ENCODE measurements at regions not wholly inside any gene's neighbourhood (a gene's known extent, or its start where the extent isn't known, plus 50 kb on each side); places are given as distances from the start of the nearest gene placed in this dataset.

DNA sequence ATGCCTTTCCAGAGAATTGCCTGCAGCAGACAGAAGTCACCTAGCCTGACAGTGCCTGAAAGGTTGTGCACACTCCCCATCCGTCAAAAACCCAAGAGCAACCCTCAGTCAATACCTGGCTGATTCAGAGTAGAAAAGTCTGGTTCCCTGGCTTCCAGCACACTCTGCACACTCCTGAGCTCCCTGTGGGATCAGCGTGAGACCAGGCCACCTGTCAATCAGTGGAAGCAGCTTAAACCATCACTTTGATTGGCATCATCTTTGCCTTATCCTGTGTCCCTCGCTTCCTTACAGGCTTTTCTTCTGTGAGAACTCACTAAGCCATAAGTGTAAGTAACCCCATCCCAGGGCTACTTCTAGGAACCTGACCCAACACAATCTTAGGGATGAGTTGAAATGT is 109.8 kb downstream of the ACTL7B start:
- TF ChIP-seq, protein P1, sequence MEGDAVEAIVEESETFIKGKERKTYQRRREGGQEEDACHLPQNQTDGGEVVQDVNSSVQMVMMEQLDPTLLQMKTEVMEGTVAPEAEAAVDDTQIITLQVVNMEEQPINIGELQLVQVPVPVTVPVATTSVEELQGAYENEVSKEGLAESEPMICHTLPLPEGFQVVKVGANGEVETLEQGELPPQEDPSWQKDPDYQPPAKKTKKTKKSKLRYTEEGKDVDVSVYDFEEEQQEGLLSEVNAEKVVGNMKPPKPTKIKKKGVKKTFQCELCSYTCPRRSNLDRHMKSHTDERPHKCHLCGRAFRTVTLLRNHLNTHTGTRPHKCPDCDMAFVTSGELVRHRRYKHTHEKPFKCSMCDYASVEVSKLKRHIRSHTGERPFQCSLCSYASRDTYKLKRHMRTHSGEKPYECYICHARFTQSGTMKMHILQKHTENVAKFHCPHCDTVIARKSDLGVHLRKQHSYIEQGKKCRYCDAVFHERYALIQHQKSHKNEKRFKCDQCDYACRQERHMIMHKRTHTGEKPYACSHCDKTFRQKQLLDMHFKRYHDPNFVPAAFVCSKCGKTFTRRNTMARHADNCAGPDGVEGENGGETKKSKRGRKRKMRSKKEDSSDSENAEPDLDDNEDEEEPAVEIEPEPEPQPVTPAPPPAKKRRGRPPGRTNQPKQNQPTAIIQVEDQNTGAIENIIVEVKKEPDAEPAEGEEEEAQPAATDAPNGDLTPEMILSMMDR (IDR thresholded peaks at IDR 0.05; ENCODE audit: low read length), result no peak
- TF ChIP-seq EZH2 (IDR thresholded peaks at IDR 0.05; ENCODE audit: borderline replicate concordance, low read length), result no peak

Measured in OCI-LY1 (cell line).